Left renal pelvis (tissue), 4 donors: ENCODE measurements at regions not wholly inside any gene's neighbourhood (a gene's known extent, or its start where the extent isn't known, plus 50 kb on each side); places are given as distances from the start of the nearest gene placed in this dataset.
"Not testable (repeated sequence)": the region's sequence is repeated elsewhere in the genome, so short reads cannot be mapped to it uniquely, and the experiment has no call there.

Source experiments
- DNase-seq, 4 donors: peaks; one replicate each; pipeline ENCODE4 v3.0.0-alpha.2; 2013; ENCODE audit warnings: low read depth in 4 of 4, low spot score in 3 of 4

GRCh38 chr6:137313928-137314855 lies 95.0 kb upstream of the IFNGR1 start:
- DNase-seq = peak in 3 of 4 donors; percentile 40 to 61 (median 50)

GRCh38 chr6:137313211-137313610 lies 94.0 kb upstream of the IFNGR1 start:
- no peak for DNase-seq

GRCh38 chr6:137311940-137312339 lies 92.8 kb upstream of the IFNGR1 start:
- no peak for DNase-seq

GRCh38 chr6:137309078-137309762 lies 90.0 kb upstream of the IFNGR1 start:
- DNase-seq = peak in 2 of 4 donors; percentile 10 to 32

- no peak for DNase-seq
Observed at GRCh38 chr6:137307163-137307854, 88.1 kb upstream of the IFNGR1 start.

- no peak for DNase-seq
Observed at GRCh38 chr6:137305691-137306090, 86.5 kb upstream of the IFNGR1 start.

GRCh38 chr6:137304020-137304780 lies 85.0 kb upstream of the IFNGR1 start:
- DNase-seq = no peak

GRCh38 chr6:137303441-137303840 lies 84.3 kb upstream of the IFNGR1 start:
- DNase-seq = no peak

GRCh38 chr6:137299681-137300080 lies 80.5 kb upstream of the IFNGR1 start:
- no peak for DNase-seq

GRCh38 chr6:137297887-137298286 lies 78.7 kb upstream of the IFNGR1 start:
- DNase-seq = no peak

- DNase-seq = not testable (repeated sequence)
Observed at GRCh38 chr6:137292326-137292725, 73.1 kb upstream of the IFNGR1 start.

GRCh38 chr6:137291441-137291840 lies 72.3 kb upstream of the IFNGR1 start:
- DNase-seq = no peak

GRCh38 chr6:137290601-137291261 lies 71.5 kb upstream of the IFNGR1 start:
- DNase-seq = no peak

- no peak for DNase-seq
Observed at GRCh38 chr6:137286916-137287315, 67.7 kb upstream of the IFNGR1 start.

GRCh38 chr6:137286368-137286767 lies 67.2 kb upstream of the IFNGR1 start:
- no peak for DNase-seq

GRCh38 chr6:137284811-137285110 lies 65.6 kb upstream of the IFNGR1 start:
- no peak for DNase-seq

GRCh38 chr6:137283940-137284810 lies 65.0 kb upstream of the IFNGR1 start:
- DNase-seq = no peak

- DNase-seq = no peak
Observed at GRCh38 chr6:137283080-137283479, 63.9 kb upstream of the IFNGR1 start.

GRCh38 chr6:137282254-137282653 lies 63.1 kb upstream of the IFNGR1 start:
- no peak for DNase-seq
